ENCODE measurements at regions not wholly inside any gene's neighbourhood (a gene's known extent, or its start where the extent isn't known, plus 50 kb on each side); places are given as distances from the start of the nearest gene placed in this dataset.

- TF ChIP-seq POLR2AphosphoS5 (IDR thresholded peaks at IDR 0.05) (no peak), POLR2A (IDR thresholded peaks at IDR 0.05) (no peak), CTCF (IDR thresholded peaks at IDR 0.05) (no peak)
- H3K4me3 ChIP-seq: no peak overlapping the region
- intact Hi-C loops (cut with DNase I): no loop called here
- H3K27ac ChIP-seq: no peak overlapping the region
- no peaks in the 10 kb centered on the region for H3K27me3 ChIP-seq (replicated peaks; ENCODE audit: insufficient read depth)
- H3K4me1 ChIP-seq (replicated peaks): no peaks in the 10 kb centered on the region
- WGBS: 76% methylated on average over 4 of the region's 4 CpGs
- DNase-seq (ENCODE audit: low spot score): no peak
- H3K36me3 ChIP-seq: no peaks in the 10 kb centered on the region
- H3K9me3 ChIP-seq: no peaks in the 10 kb centered on the region
Measured at GRCh38 chr2:35082072-35082471, 1273.5 kb upstream of the CRIM1 start.

- no peak for TF ChIP-seq POLR2A (IDR thresholded peaks at IDR 0.05)
- intact Hi-C loops (cut with DNase I): no loop called here
- WGBS: 73% methylated on average over 1 of the region's 1 CpG
Measured at GRCh38 chr2:35081622-35082015, 1274.0 kb upstream of the CRIM1 start.

GRCh38 chr2:35081001-35081621 is 1274.5 kb upstream of the CRIM1 start:
- no peak overlapping the region for H3K27ac ChIP-seq
- intact Hi-C loops (cut with DNase I): no loop called here
- H3K36me3 ChIP-seq: no peaks in the 10 kb centered on the region
- no peak for DNase-seq (ENCODE audit: low spot score)
- H3K4me1 ChIP-seq (replicated peaks): no peaks in the 10 kb centered on the region
- WGBS: 24% methylated on average over 1 of the region's 1 CpG
- no peaks in the 10 kb centered on the region for H3K9me3 ChIP-seq
- H3K27me3 ChIP-seq (replicated peaks; ENCODE audit: insufficient read depth): no peaks in the 10 kb centered on the region
- TF ChIP-seq POLR2AphosphoS5 (IDR thresholded peaks at IDR 0.05) (no peak), CTCF (IDR thresholded peaks at IDR 0.05) (no peak), POLR2A (IDR thresholded peaks at IDR 0.05) (no peak)
- no peak overlapping the region for H3K4me3 ChIP-seq

More at GRCh38 chr2:35081622-35082015, 1274.0 kb upstream of the CRIM1 start:
- Histone ChIP-seq H3K4me3 (no peak overlapping the region), H3K36me3 (no peaks in the 10 kb centered on the region), H3K4me1 (replicated peaks) (no peaks in the 10 kb centered on the region), H3K27ac (no peak overlapping the region), H3K27me3 (replicated peaks; ENCODE audit: insufficient read depth) (no peaks in the 10 kb centered on the region), H3K9me3 (no peaks in the 10 kb centered on the region)
- DNase-seq (ENCODE audit: low spot score): no peak

- WGBS: 68% methylated on average over 5 of the region's 5 CpGs
- TF ChIP-seq CTCF (IDR thresholded peaks at IDR 0.05) (no peak), POLR2A (IDR thresholded peaks at IDR 0.05) (no peak), POLR2AphosphoS5 (IDR thresholded peaks at IDR 0.05) (no peak)
- Histone ChIP-seq H3K4me1 (replicated peaks) (no peaks in the 10 kb centered on the region), H3K27ac (no peak overlapping the region), H3K9me3 (no peaks in the 10 kb centered on the region), H3K4me3 (no peak overlapping the region), H3K36me3 (no peaks in the 10 kb centered on the region), H3K27me3 (replicated peaks; ENCODE audit: insufficient read depth) (no peaks in the 10 kb centered on the region)
- DNase-seq (ENCODE audit: low spot score): no peak
- intact Hi-C loops (cut with DNase I): no loop called here
Measured at GRCh38 chr2:35080231-35080910, 1275.2 kb upstream of the CRIM1 start.

- WGBS: 38% methylated on average over 1 of the region's 1 CpG
- TF ChIP-seq CTCF (IDR thresholded peaks at IDR 0.05) (no peak), POLR2A (IDR thresholded peaks at IDR 0.05) (no peak), POLR2AphosphoS5 (IDR thresholded peaks at IDR 0.05) (no peak)
- Histone ChIP-seq H3K27me3 (replicated peaks; ENCODE audit: insufficient read depth) (no peaks in the 10 kb centered on the region), H3K36me3 (no peaks in the 10 kb centered on the region), H3K4me1 (replicated peaks) (no peaks in the 10 kb centered on the region), H3K9me3 (no peaks in the 10 kb centered on the region), H3K27ac (no peak overlapping the region), H3K4me3 (no peak overlapping the region)
- intact Hi-C loops (cut with DNase I): no loop called here
- DNase-seq (ENCODE audit: low spot score): no peak
Measured at GRCh38 chr2:35067420-35067819, 1288.2 kb upstream of the CRIM1 start.

Measured in prostate gland (tissue), 2 donors.